Hypothalamus (tissue), 51 donors: ENCODE measurements at regions not wholly inside any gene's neighbourhood (a gene's known extent, or its start where the extent isn't known, plus 50 kb on each side); places are given as distances from the start of the nearest gene placed in this dataset.

Source experiments
- DNase-seq, 51 donors: peaks; one replicate each; lab custom pipeline; 2025; lab: John Stamatoyannopoulos, UW

- DNase-seq, result no peak
Measured at GRCh38 chr17:69605571-69605970, 191.1 kb downstream of the MAP2K6 start.

- DNase-seq, result no peak
Measured at GRCh38 chr17:69606142-69606800, 191.8 kb downstream of the MAP2K6 start.

- peak in 43 of 51 donors; percentile 1 to 80 (median 45) for DNase-seq
Measured at GRCh38 chr17:69607162-69607834, 192.8 kb downstream of the MAP2K6 start.

- DNase-seq, result no peak
Measured at GRCh38 chr17:69608141-69608540, 193.6 kb downstream of the MAP2K6 start.

- peak in 2 of 51 donors; percentile 0 to 4 for DNase-seq
Measured at GRCh38 chr17:69608808-69609472, 194.4 kb downstream of the MAP2K6 start.

- DNase-seq, result peak in 7 of 51 donors; percentile 1 to 58 (median 6)
Measured at GRCh38 chr17:69609473-69610305, 195.2 kb downstream of the MAP2K6 start.

- DNase-seq, result no peak
Measured at GRCh38 chr17:69620363-69620762, 205.9 kb downstream of the MAP2K6 start.

GRCh38 chr17:69625474-69625873 is 211.0 kb downstream of the MAP2K6 start:
- no peak for DNase-seq

GRCh38 chr17:69630056-69630635 is 215.6 kb downstream of the MAP2K6 start:
- DNase-seq, result no peak

- no peak for DNase-seq
Measured at GRCh38 chr17:69634844-69635243, 220.3 kb downstream of the MAP2K6 start.

- peak in 7 of 51 donors; percentile 1 to 20 (median 1) for DNase-seq
Measured at GRCh38 chr17:69637446-69638156, 223.1 kb downstream of the MAP2K6 start.

- DNase-seq, result no peak
Measured at GRCh38 chr17:69639096-69639495, 224.6 kb downstream of the MAP2K6 start.

GRCh38 chr17:69640073-69640472 is 225.6 kb downstream of the MAP2K6 start:
- DNase-seq, result no peak

GRCh38 chr17:69643686-69644085 is 229.2 kb downstream of the MAP2K6 start:
- no peak for DNase-seq

- no peak for DNase-seq
Measured at GRCh38 chr17:69646729-69647128, 232.2 kb downstream of the MAP2K6 start.

GRCh38 chr17:69650881-69651280 is 236.4 kb downstream of the MAP2K6 start:
- DNase-seq, result no peak

- no peak for DNase-seq
Measured at GRCh38 chr17:69651921-69652320, 237.4 kb downstream of the MAP2K6 start.

GRCh38 chr17:69654981-69655855 is 240.7 kb downstream of the MAP2K6 start:
- DNase-seq, result no peak

- DNase-seq, result no peak
Measured at GRCh38 chr17:69655902-69656301, 241.4 kb downstream of the MAP2K6 start.
